Right renal pelvis (tissue), 4 donors: ENCODE measurements at regions not wholly inside any gene's neighbourhood (a gene's known extent, or its start where the extent isn't known, plus 50 kb on each side); places are given as distances from the start of the nearest gene placed in this dataset.
"Not testable (repeated sequence)": the region's sequence is repeated elsewhere in the genome, so short reads cannot be mapped to it uniquely, and the experiment has no call there.

Experiments used
- DNase-seq, 4 donors: peaks; one replicate each; pipeline ENCODE4 v3.0.0-alpha.2; 2013; ENCODE audit warnings: low read depth in 4 of 4, low spot score in 3 of 4, missing footprints in 1 of 4

GRCh38 chr15:36415643-36416042 lies 163.8 kb upstream of the CDIN1 start:
- no peak for DNase-seq

- no peak for DNase-seq
Observed at GRCh38 chr15:36422631-36423030, 156.8 kb upstream of the CDIN1 start.

GRCh38 chr15:36426691-36427090 lies 152.7 kb upstream of the CDIN1 start:
- no peak for DNase-seq

- no peak for DNase-seq
Observed at GRCh38 chr15:36428102-36428845, 151.2 kb upstream of the CDIN1 start.

GRCh38 chr15:36429707-36430106 lies 149.7 kb upstream of the CDIN1 start:
- no peak for DNase-seq

- DNase-seq: no peak
Observed at GRCh38 chr15:36430280-36430679, 149.1 kb upstream of the CDIN1 start.

- no peak for DNase-seq
Observed at GRCh38 chr15:36430726-36431265, 148.6 kb upstream of the CDIN1 start.

GRCh38 chr15:36432161-36432560 lies 147.3 kb upstream of the CDIN1 start:
- no peak for DNase-seq

- no peak for DNase-seq
Observed at GRCh38 chr15:36434177-36434576, 145.2 kb upstream of the CDIN1 start.

- DNase-seq: no peak
Observed at GRCh38 chr15:36438499-36438898, 140.9 kb upstream of the CDIN1 start.

GRCh38 chr15:36447373-36447772 lies 132.1 kb upstream of the CDIN1 start:
- no peak for DNase-seq

GRCh38 chr15:36448418-36448817 lies 131.0 kb upstream of the CDIN1 start:
- DNase-seq: no peak

GRCh38 chr15:36449084-36449661 lies 130.3 kb upstream of the CDIN1 start:
- no peak for DNase-seq

GRCh38 chr15:36449662-36450145 lies 129.7 kb upstream of the CDIN1 start:
- no peak for DNase-seq

- not testable (repeated sequence) for DNase-seq
Observed at GRCh38 chr15:36454244-36454643, 125.2 kb upstream of the CDIN1 start.

GRCh38 chr15:36458411-36458810 lies 121.0 kb upstream of the CDIN1 start:
- no peak for DNase-seq

GRCh38 chr15:36465304-36465703 lies 114.1 kb upstream of the CDIN1 start:
- DNase-seq: no peak

GRCh38 chr15:36468746-36469145 lies 110.7 kb upstream of the CDIN1 start:
- DNase-seq: peak in 3 of 4 donors; percentile 3 to 30 (median 10)

- DNase-seq: no peak
Observed at GRCh38 chr15:36469311-36469966, 110.0 kb upstream of the CDIN1 start.

GRCh38 chr15:36472672-36473071 lies 106.8 kb upstream of the CDIN1 start:
- DNase-seq: no peak

- DNase-seq: no peak
Observed at GRCh38 chr15:36478561-36478960, 100.9 kb upstream of the CDIN1 start.
